H9 (cell line): ENCODE measurements at regions not wholly inside any gene's neighbourhood (a gene's known extent, or its start where the extent isn't known, plus 50 kb on each side); places are given as distances from the start of the nearest gene placed in this dataset.
A peak's percentile ranks its signal among the peaks of the same experiment; 100 is the strongest.

Experiments
- DNase-seq: peaks from one replicate; pipeline ENCODE4 v3.0.0-alpha.2; 2017
- H2AFZ ChIP-seq: one replicate; pipeline ENCODE4 v1.6.1; 2013; ENCODE audit warnings: mild to moderate bottlenecking, low read length, control low read depth, moderate library complexity
- H2AK5ac ChIP-seq: 2 replicates; pipeline ENCODE4 v1.6.1; 2013; ENCODE audit warnings: low read length, control low read depth, mixed read lengths; ENCODE audit not compliant: insufficient read length
- H2BK120ac ChIP-seq: one replicate; pipeline ENCODE4 v1.6.1; 2013; ENCODE audit warnings: low read depth, mild to moderate bottlenecking, low read length, control low read depth, inconsistent platforms; ENCODE audit not compliant: poor library complexity, severe bottlenecking
- H2BK12ac ChIP-seq: 2 replicates; pipeline ENCODE4 v1.6.1; 2013; ENCODE audit warnings: low read length, control low read depth, mixed read lengths, low read depth; ENCODE audit not compliant: insufficient read length
- H2BK15ac ChIP-seq: 2 replicates; pipeline ENCODE4 v1.6.1; 2013; ENCODE audit warnings: low read depth, low read length, control low read depth
- H2BK20ac ChIP-seq: one replicate; pipeline ENCODE4 v1.6.1; 2013; ENCODE audit warnings: low read depth, mild to moderate bottlenecking, low read length, control low read depth, inconsistent platforms; ENCODE audit not compliant: poor library complexity, severe bottlenecking
- H2BK5ac ChIP-seq: 2 replicates; pipeline ENCODE4 v1.6.1; 2013; ENCODE audit warnings: low read length, control low read depth, mixed read lengths; ENCODE audit not compliant: insufficient read length
- H3K14ac ChIP-seq: 2 replicates; pipeline ENCODE4 v1.6.1; 2013; ENCODE audit warnings: low read length, control low read depth; ENCODE audit not compliant: insufficient read depth
- H3K18ac ChIP-seq: 2 replicates; pipeline ENCODE4 v1.6.1; 2013; ENCODE audit warnings: low read depth, mild to moderate bottlenecking, mixed read lengths, low read length, control low read depth; ENCODE audit not compliant: insufficient read length
- H3K23ac ChIP-seq: 2 replicates; pipeline ENCODE4 v1.6.1; 2013; ENCODE audit warnings: low read length, control low read depth, mixed read lengths, low read depth; ENCODE audit not compliant: insufficient read length
- H3K23me2 ChIP-seq: 2 replicates; pipeline ENCODE4 v1.6.1; 2013; ENCODE audit warnings: low read depth, mild to moderate bottlenecking, mixed read lengths, low read length, control low read depth; ENCODE audit not compliant: insufficient read length, poor library complexity, severe bottlenecking
- H3K27ac ChIP-seq: 2 replicates; pipeline ENCODE4 v1.5.1; 2013; ENCODE audit warnings: low read length, control low read depth, mixed read lengths, low read depth; ENCODE audit not compliant: insufficient read length
- H3K27me3 ChIP-seq: 2 replicates; pipeline ENCODE4 v1.6.1; 2013; ENCODE audit warnings: low read length, control low read depth, inconsistent platforms; ENCODE audit not compliant: insufficient read depth
- H3K4ac ChIP-seq: 2 replicates; pipeline ENCODE4 v1.6.1; 2013; ENCODE audit warnings: low read depth, mild to moderate bottlenecking, control low read depth, inconsistent platforms, low read length, moderate library complexity
- H3K4me1 ChIP-seq: 2 replicates; pipeline ENCODE4 v1.6.1; 2013; ENCODE audit warnings: low read length, control low read depth, inconsistent platforms; ENCODE audit not compliant: insufficient read depth
- H3K4me2 ChIP-seq: 2 replicates; pipeline ENCODE4 v1.6.1; 2013; ENCODE audit warnings: low read length, control low read depth, mixed read lengths; ENCODE audit not compliant: insufficient read length, insufficient read depth
- H3K56ac ChIP-seq: 2 replicates; pipeline ENCODE4 v1.6.1; 2013; ENCODE audit warnings: low read depth, mild to moderate bottlenecking, mixed read lengths, low read length, control low read depth; ENCODE audit not compliant: insufficient read length
- H3K79me1 ChIP-seq: 2 replicates; pipeline ENCODE4 v1.6.1; 2013; ENCODE audit warnings: low read depth, mild to moderate bottlenecking, moderate library complexity, low read length, control low read depth, inconsistent platforms; ENCODE audit not compliant: insufficient read depth, poor library complexity, severe bottlenecking
- H3K79me2 ChIP-seq: 2 replicates; pipeline ENCODE4 v1.6.1; 2013; ENCODE audit warnings: low read length, control low read depth, inconsistent platforms; ENCODE audit not compliant: insufficient read depth
- H3K9ac ChIP-seq: 2 replicates; pipeline ENCODE4 v1.6.1; 2013; ENCODE audit warnings: low read length, control low read depth, mixed read lengths; ENCODE audit not compliant: insufficient read length; ENCODE audit errors: extremely low read depth
- H3K9me3 ChIP-seq: one replicate; pipeline ENCODE4 v1.6.1; 2013; ENCODE audit warnings: low read depth, low read length, inconsistent platforms; ENCODE audit not compliant: control insufficient read depth
- H3T11ph ChIP-seq: one replicate; pipeline ENCODE4 v1.6.1; 2013; ENCODE audit warnings: mild to moderate bottlenecking, low read length, control low read depth, inconsistent platforms
- H4K20me1 ChIP-seq: one replicate; pipeline ENCODE4 v1.6.1; 2013; ENCODE audit not compliant: control insufficient read depth, insufficient read length, insufficient read depth
- H4K5ac ChIP-seq: 2 replicates; pipeline ENCODE4 v1.6.1; 2013; ENCODE audit warnings: low read depth, mild to moderate bottlenecking, mixed read lengths, low read length, control low read depth; ENCODE audit not compliant: insufficient read length
- H4K8ac ChIP-seq: replicated peaks from 2 replicates; pipeline ENCODE4 v1.6.1; 2013; ENCODE audit warnings: low read length, control low read depth, mixed read lengths, low read depth; ENCODE audit not compliant: insufficient read length
- H4K91ac ChIP-seq: 2 replicates; pipeline ENCODE4 v1.6.1; 2013; ENCODE audit warnings: low read depth, mild to moderate bottlenecking, moderate library complexity, mixed read lengths, low read length, control low read depth; ENCODE audit not compliant: insufficient read length
- H3K27ac Mint-ChIP-seq, 3 experiments: 2 replicates in 2 of 3; 3 replicates in 1 of 3; pipeline ENCODE4 v1.8.0; 2020 to 2021; ENCODE audit warnings: mixed read lengths in 3 of 3, mild to moderate bottlenecking in 1 of 3, moderate library complexity in 1 of 3
- H3K27me3 Mint-ChIP-seq: 2 replicates; pipeline ENCODE4 v1.8.0; 2021; ENCODE audit warnings: low read depth, mild to moderate bottlenecking, moderate library complexity, mixed read lengths
- H3K36me3 Mint-ChIP-seq, 3 experiments: 2 replicates in 2 of 3; 3 replicates in 1 of 3; pipeline ENCODE4 v1.8.0; 2020 to 2021; ENCODE audit warnings: low read depth in 3 of 3, mixed read lengths in 3 of 3; ENCODE audit not compliant: insufficient read depth in 1 of 3
- H3K4me1 Mint-ChIP-seq, 2 experiments: 2 replicates each; pipeline ENCODE4 v1.8.0; 2020; ENCODE audit warnings: mixed read lengths in 2 of 2
- H3K4me3 Mint-ChIP-seq, 2 experiments: 2 replicates in 1 of 2; 3 replicates in 1 of 2; pipeline ENCODE4 v1.8.0; 2020 to 2021; ENCODE audit warnings: mild to moderate bottlenecking in 2 of 2, mixed read lengths in 2 of 2, moderate library complexity in 1 of 2
- H3K9me3 Mint-ChIP-seq, 2 experiments: 2 replicates in 1 of 2; 3 replicates in 1 of 2; pipeline ENCODE4 v1.8.0; 2020; ENCODE audit warnings: mild to moderate bottlenecking in 2 of 2, mixed read lengths in 2 of 2, moderate library complexity in 1 of 2
- WGBS: extraction: QIAGEN DNeasy Blood & Tissue Kit; methylation state at CpG from one replicate; pipeline ENCODE4 v1.1.7; 2013; ENCODE audit warnings: missing lambda C conversion rate, low lambda C conversion rate, mixed read lengths; ENCODE audit not compliant: insufficient read length; ENCODE audit errors: extremely low coverage; 5-methylcytosine and 5-hydroxymethylcytosine counted together
- TF ChIP-seq, protein P1 (sequence below): fragments of 200-600 bp; sonication (generic); conservative IDR thresholded peaks from 3 replicates; pipeline ENCODE4 v1.8.0; 2021; ENCODE audit warnings: antibody characterized with exemption, mild to moderate bottlenecking

DNA sequence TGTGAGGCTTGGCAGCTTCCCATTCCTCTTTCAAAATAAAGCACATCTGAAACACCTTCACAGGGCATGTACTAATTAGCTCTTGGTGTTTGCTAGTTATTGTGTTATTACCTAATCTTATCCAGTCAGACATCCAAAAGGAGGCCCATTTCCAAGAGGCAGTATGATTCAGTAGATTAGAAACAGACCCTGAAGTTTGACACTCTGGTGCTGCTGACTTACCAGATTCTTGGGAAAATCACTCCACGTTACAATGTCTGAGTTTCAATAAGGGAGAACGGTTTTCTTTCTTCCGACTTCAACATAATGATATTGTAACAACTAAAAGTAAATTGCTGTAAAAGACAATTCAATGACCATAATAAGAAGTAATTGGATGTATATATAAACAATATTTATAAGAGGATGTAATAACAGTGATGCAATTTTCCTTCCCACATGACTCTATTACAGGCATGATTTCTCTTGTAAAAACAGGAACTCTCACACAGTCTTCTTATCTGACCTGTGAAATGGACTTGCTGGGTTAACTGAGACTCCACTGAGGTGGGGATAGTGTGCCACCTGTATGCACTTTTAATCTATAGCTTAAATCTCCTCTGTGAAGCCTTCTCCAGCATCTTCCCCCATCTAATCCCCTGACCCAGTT, 181.3 kb upstream of the ELL2 start:
- Histone ChIP-seq H3K18ac (no peak overlapping the region), H3K4me1 (no peaks in the 10 kb centered on the region), H4K5ac (no peak overlapping the region), H3K14ac (no peak overlapping the region), H2AFZ (no peak overlapping the region), H3K27me3 (no peaks in the 10 kb centered on the region), H3K9me3 (no peaks in the 10 kb centered on the region), H2BK12ac (no peak overlapping the region), H4K8ac (no peak overlapping the region), H4K91ac (no peak overlapping the region), H4K20me1 (no peaks in the 10 kb centered on the region), H2AK5ac (no peak overlapping the region), H2BK20ac (no peak overlapping the region), H2BK15ac (no peak overlapping the region), H3K56ac (no peak overlapping the region), H3K4me2 (no peak overlapping the region), H2BK5ac (no peak overlapping the region), H3K23me2 (no peaks in the 10 kb centered on the region), H2BK120ac (no peak overlapping the region), H3K23ac (no peak overlapping the region), H3K27ac (no peak overlapping the region), H3K79me1 (no peaks in the 10 kb centered on the region), H3K4ac (no peak overlapping the region), H3T11ph (no peak overlapping the region), H3K79me2 (no peaks in the 10 kb centered on the region), H3K9ac (no peak overlapping the region)
- H3K36me3 Mint-ChIP-seq, result no peaks in the 10 kb centered on the region; a peak in 1 of 7 replicates
- no peaks in the 10 kb centered on the region for H3K27me3 Mint-ChIP-seq
- H3K4me3 Mint-ChIP-seq, result no peak overlapping the region
- TF ChIP-seq, protein P1, sequence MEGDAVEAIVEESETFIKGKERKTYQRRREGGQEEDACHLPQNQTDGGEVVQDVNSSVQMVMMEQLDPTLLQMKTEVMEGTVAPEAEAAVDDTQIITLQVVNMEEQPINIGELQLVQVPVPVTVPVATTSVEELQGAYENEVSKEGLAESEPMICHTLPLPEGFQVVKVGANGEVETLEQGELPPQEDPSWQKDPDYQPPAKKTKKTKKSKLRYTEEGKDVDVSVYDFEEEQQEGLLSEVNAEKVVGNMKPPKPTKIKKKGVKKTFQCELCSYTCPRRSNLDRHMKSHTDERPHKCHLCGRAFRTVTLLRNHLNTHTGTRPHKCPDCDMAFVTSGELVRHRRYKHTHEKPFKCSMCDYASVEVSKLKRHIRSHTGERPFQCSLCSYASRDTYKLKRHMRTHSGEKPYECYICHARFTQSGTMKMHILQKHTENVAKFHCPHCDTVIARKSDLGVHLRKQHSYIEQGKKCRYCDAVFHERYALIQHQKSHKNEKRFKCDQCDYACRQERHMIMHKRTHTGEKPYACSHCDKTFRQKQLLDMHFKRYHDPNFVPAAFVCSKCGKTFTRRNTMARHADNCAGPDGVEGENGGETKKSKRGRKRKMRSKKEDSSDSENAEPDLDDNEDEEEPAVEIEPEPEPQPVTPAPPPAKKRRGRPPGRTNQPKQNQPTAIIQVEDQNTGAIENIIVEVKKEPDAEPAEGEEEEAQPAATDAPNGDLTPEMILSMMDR, result no peak
- no CpG with 5 or more reads among the region's 3 CpGs for WGBS
- no peak for DNase-seq
- no peaks in the 10 kb centered on the region for H3K9me3 Mint-ChIP-seq
- peak overlapping the region in 1 of 3 experiments; percentile 12; a peak in 1 of 7 replicates for H3K27ac Mint-ChIP-seq
- peaks cover 35% of the 10 kb centered on the region in 2 experiments for H3K4me1 Mint-ChIP-seq
